ENCODE measurements at regions not wholly inside any gene's neighbourhood (a gene's known extent, or its start where the extent isn't known, plus 50 kb on each side); places are given as distances from the start of the nearest gene placed in this dataset.

- no peak for DNase-seq (ENCODE audit: low spot score)
Observed at GRCh38 chr2:66717973-66718372, 283.0 kb downstream of the MEIS1 start.

GRCh38 chr2:66721776-66722175 is 286.9 kb downstream of the MEIS1 start:
- no peak for DNase-seq (ENCODE audit: low spot score)

- DNase-seq (ENCODE audit: low spot score) = no peak
Observed at GRCh38 chr2:66724241-66724640, 289.3 kb downstream of the MEIS1 start.

DNA sequence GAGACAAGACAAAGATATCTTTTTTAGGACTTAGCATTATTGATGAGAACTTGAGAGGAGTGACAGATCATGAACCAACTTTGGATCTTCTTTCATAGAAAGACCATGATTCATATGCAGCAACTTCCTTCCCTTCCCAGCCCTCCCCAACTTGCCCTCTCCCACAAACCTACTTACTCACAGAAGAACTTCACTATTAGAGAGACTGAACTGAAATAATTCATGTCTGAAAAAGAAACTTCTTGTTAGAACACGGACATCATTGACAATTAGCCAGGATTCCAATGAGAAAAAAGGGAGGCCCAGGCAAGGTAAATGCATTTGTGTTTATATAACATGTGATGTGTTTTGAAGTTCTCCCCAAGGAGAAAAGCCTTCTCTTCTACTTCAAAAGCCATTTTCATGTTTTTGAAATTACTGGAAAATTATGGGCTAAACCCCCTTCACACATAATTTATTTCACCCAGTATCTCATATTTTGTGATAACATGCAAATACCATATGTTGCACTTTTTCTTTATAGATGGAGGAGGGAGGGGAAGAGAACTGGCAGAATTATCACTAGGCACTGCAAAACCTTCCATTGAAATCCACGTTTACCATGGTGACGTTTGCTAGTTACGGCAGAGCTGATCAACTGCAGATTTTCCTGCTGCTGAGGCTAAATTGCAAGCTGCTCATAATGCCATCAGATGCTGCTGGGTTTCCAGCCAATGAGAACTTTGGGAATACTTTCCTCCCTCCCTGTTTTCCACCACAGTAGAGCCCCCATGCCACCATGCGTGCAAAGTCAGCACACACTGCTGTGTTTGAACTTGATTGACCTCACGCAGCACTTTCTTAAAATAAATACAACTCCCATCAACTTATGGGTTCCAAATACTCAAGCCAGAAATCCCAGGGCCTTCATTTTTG is 294.7 kb downstream of the MEIS1 start:
- no peak for DNase-seq (ENCODE audit: low spot score)

DNA sequence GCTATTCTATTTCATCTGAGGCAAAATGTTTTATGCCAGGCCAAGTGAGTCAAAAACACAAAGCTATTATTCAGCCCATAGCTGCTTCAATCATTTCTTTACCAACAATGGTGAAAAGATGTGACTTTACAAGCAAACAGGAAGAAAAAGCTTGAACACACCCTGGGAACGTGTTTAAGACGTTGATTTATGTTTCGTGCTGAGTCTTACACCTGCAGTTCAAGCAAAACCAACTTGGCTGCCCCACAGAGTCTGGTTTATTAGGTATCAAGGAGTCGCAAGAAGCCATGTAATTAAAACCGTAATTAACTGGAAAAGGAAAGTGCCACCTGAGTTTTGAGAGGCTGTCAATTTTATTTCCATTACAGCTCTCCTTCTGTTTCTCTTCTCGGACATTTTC is 295.5 kb downstream of the MEIS1 start:
- no peak for DNase-seq (ENCODE audit: low spot score)

DNA sequence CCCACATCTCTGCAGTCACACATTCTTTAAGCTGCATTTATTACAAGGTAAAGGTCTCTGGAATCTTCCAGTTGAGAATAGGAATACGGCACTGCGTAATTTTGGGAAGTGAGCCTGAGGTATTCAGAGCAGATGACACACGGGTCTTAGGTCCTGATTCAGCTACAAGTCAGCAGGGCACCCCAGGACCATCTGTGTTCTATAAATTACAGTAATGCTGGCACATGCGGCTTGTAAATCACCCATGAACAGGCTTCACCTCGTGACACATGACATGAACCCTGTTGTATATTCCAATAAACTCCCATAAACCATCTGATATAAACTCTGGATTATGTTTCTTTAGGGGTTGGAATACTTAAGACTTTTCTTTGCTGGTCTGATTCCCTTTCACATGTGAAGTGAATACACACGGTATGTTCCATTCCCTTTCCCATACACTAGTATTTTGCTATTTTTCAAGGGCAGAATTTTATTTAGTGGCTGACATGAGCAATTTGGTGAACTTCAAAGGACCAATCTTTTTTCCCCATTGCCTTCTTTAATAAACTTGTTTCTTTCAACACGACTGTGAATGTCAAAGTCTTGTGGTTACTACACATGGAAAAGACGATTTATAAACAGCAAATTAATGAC is 298.6 kb downstream of the MEIS1 start:
- peak; percentile 91 for DNase-seq (ENCODE audit: low spot score)

GRCh38 chr2:66748939-66749338 is 314.0 kb downstream of the MEIS1 start:
- no peak for DNase-seq (ENCODE audit: low spot score)

- no peak for DNase-seq (ENCODE audit: low spot score)
Observed at GRCh38 chr2:66749566-66749965, 314.6 kb downstream of the MEIS1 start.

DNA sequence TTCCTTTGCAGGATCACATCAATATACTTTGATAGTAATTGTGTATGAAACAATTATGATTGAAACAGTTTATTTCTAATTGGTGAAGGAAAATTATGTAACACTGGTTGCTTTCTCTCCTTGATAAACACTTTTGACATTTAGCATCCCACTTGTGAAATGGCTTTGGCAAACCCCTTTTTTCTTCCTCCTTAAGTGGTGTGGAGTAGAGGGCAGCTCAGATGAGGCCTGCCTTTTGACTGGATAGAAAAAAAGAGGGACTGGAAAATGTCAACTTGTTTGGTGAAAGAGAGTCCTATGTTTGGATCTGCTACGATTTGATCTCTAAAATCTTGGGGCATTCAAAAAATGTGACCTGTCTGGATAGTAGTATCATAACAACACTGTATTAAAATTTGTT is 318.3 kb downstream of the MEIS1 start:
- no peak for DNase-seq (ENCODE audit: low spot score)

DNA sequence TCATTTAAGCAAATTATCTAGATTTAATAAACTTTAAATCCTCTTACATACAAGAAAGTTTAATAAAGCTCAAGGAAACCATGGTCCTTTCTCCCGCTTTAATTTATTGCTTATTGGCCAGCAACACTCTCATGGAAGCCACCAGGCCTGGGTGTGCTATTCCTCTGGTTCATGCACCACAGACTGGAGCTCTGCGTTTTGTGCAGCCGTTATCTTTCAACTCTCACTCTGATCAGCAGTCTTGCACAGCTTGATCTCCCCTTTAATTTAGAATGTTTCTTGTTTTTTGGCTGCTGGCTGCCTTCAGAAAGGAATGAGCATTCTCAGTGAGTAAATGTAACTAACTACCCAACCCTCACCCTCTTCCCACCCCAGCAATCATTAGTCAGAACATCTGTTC is 318.7 kb downstream of the MEIS1 start:
- no peak for DNase-seq (ENCODE audit: low spot score)

DNA sequence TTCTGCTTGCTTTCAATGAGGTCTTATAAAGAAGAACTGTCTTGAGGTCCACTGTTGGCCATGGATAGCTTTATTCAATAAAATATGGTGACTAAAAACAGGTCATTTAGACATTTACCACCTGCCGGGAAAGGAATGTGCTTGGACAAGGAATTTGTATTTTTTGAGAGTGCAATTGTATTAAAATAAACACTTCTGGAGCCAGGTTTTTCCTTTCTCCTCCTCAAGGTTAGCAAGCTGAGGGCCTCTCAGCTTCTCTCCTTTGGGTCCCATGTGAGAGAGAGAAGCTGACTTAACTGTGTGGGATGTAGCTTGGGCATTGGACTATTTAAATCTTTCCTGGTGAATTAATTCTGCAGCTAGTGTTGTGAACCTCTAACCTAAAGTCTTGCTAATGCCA is 321.0 kb downstream of the MEIS1 start:
- no peak for DNase-seq (ENCODE audit: low spot score)

DNA sequence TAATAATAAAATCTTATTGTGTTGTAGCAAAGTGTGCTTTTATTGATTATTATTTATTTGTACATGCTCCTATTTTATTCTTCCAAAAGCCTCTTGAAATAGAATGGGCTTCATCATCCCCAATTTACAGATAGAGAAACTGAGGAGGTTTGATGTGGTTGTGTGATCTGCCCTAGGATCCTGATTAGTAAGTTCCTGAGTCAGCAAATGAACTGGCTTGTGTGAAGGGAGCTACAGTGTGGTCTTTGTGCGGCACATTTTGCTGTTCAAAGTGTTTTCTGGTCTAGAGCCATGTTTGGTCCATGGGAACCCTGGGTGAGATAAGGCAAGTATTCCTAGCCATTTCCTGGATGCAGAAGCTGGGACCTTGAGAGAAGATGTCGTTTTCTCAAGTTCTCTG is 326.9 kb downstream of the MEIS1 start:
- no peak for DNase-seq (ENCODE audit: low spot score)

DNA sequence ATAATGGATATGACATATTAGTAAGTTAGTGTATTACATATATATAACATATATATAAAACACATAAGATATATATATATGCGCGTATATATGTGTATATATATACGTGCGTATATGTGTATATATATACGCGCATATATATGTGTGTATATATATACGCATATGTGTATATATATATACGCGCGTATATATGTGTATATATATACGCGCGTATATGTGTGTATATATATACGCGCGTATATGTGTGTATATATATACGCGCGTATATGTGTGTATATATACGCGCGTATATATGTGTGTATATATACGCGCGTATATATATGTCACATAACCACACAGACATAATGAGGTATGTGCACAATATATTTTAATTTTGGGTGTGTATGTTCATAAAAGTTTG is 327.8 kb downstream of the MEIS1 start:
- DNase-seq (ENCODE audit: low spot score) = no peak

GRCh38 chr2:66766582-66766981 is 331.7 kb downstream of the MEIS1 start:
- no peak for DNase-seq (ENCODE audit: low spot score)

GRCh38 chr2:66771359-66771976 is 336.5 kb downstream of the MEIS1 start:
- no peak for DNase-seq (ENCODE audit: low spot score)

- DNase-seq (ENCODE audit: low spot score) = no peak
Observed at GRCh38 chr2:66772618-66773017, 337.7 kb downstream of the MEIS1 start.

DNA sequence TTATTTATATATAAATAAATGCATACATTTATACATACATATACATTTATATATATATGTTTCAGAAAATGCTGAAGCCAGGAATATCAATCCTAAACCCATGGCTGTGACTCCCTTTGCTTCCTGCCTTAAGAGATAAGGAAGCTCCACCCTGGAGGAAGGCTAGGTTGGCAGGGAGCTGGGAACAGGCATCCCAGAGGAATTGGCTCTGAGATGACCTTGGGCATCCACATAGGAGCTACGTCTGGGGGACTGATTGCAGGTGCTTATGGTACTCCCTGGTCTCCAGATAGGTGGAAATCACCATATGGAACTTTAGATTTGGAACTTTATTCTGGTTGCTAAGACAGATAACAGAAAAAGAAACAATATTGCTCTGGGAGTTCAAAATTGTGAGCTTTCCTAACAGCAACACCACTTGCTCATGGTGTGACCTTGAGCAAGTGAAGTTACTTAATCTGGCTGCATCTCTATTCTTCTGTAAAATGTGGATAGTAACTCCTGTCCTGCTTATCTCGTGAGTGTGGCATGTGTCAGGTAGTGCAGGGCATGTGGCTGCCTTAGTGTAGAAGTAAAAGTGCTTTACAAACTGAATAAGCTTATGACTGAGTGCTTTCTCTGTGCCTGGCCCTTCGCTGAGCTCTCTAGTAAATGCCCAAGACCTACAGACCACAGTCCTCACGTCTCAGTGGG is 341.0 kb downstream of the MEIS1 start:
- no peak for DNase-seq (ENCODE audit: low spot score)

- DNase-seq (ENCODE audit: low spot score) = no peak
Observed at GRCh38 chr2:66781804-66782203, 346.9 kb downstream of the MEIS1 start.

GRCh38 chr2:66782780-66783361 is 347.9 kb downstream of the MEIS1 start:
- DNase-seq (ENCODE audit: low spot score) = no peak

- peak; percentile 82 for DNase-seq (ENCODE audit: low spot score)
Observed at GRCh38 chr2:66789741-66790140, 354.8 kb downstream of the MEIS1 start.

DNA sequence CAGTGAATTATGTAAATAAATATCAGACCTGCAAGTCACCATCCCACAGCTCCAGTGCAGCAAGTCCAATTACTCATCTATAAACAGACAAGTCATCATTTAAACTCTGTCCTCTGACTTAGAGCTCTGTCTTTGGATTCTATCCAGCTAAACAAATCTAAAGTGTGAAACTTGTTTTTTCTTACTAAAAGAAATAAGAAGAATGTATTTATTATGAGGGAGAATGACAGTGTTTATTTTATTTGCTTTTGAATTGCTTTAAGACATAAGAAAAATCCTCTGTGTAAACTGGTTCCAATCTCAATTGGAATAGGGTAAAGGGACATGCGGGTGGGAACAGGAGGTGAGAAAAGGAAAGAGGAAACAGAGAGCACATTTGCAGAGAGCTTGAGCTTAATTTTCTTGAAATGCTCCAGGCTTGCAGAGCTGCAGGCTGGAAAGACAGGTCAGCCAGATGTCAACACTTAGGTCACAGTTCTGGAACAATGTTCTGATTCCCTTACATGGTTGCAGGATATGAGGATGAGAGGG is 355.8 kb downstream of the MEIS1 start:
- no peak for DNase-seq (ENCODE audit: low spot score)

DNA sequence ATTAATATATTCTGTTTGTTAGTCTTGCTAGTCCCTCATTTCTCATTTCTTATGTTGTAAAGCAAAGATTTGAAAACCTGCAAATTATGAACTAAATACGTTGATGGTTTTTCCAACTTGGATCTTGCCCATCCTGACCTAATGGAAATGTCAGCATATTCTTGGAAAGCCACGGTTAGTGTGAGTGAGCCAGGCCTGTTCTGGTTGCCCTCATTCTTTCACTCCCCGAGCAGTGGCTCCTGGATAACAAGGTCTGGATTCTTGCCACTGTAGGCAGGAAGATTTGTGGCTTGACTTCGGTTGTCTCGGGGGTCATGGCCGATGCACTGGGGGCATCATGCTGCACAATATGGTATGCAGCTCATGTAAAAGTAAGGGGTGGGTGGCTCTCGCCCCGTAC is 359.1 kb downstream of the MEIS1 start:
- peak; percentile 36 for DNase-seq (ENCODE audit: low spot score)

All from cerebellar cortex (tissue), 1 donor.